H1 (cell line): ENCODE measurements at regions not wholly inside any gene's neighbourhood (a gene's known extent, or its start where the extent isn't known, plus 50 kb on each side); places are given as distances from the start of the nearest gene placed in this dataset.

Experiments used
- EP300 ChIP-seq, 2 experiments: IDR thresholded peaks; 1 replicate in 1 of 2; 2 replicates in 1 of 2; pipeline ENCODE4 v1.6.1; 2011 to 2012; ENCODE audit warnings: low read depth in 2 of 2, low read length in 2 of 2, mild to moderate bottlenecking in 2 of 2, borderline replicate concordance in 1 of 2, inconsistent platforms in 1 of 2, moderate library complexity in 1 of 2
- KDM1A ChIP-seq: fragments of 200-600, 300-600 bp; sonication (generic); IDR thresholded peaks from 2 replicates; pipeline ENCODE4 v1.7.1; 2016; ENCODE audit warnings: mild to moderate bottlenecking, low read length, borderline replicate concordance
- SUZ12 ChIP-seq: fragments of 200-600 bp; sonication (generic); IDR thresholded peaks from 2 replicates; pipeline ENCODE4 v1.6.1; 2012; ENCODE audit warnings: mild to moderate bottlenecking, inconsistent platforms, low read length, moderate library complexity, mixed read lengths
- ZNF274 ChIP-seq: IDR thresholded peaks from 2 replicates; pipeline ENCODE4 v1.7.0; 2012; ENCODE audit warnings: low read length, borderline replicate concordance; ENCODE audit errors: extremely low read depth

DNA sequence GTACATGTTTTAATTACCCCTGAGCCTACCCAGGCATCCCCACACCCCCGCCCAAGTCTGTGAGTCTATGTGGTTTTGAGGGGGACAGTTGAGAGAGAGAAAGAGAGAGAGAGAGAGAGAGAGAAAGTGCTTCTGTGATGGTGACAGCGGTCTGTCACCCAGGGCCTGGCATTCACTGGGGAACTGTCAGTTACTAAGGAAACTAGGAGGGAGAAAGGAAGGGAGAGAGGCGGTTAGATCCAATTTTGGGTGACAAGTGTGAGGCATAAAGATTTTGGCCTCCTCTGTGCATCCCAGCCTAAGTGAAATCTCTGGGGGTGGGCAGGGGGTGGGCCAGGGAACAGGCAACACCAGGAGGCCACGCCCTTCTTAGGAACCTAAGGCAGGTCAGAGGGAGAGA, 498.3 kb downstream of the BUD13 start (continued):
- no peak for TF ChIP-seq KDM1A
- no peak for TF ChIP-seq SUZ12
- no peak for TF ChIP-seq EP300 (IDR thresholded peaks at IDR 0.05; ENCODE audit: borderline replicate concordance in 1 of 2, low read depth in 2 of 2, low read length in 2 of 2)
- no peak for TF ChIP-seq ZNF274
